IMR-90 (cell line): ENCODE measurements at regions not wholly inside any gene's neighbourhood (a gene's known extent, or its start where the extent isn't known, plus 50 kb on each side); places are given as distances from the start of the nearest gene placed in this dataset.

Source experiments
- BHLHE40 ChIP-seq: fragments of 150-350 bp; IDR thresholded peaks from 2 replicates; pipeline ENCODE4 v1.6.1; 2016; ENCODE audit warnings: mild to moderate bottlenecking, low read depth, low read length
- CEBPB ChIP-seq: IDR thresholded peaks from 2 replicates; pipeline ENCODE4 v1.6.1; 2012; ENCODE audit warnings: low read depth, low read length, improper control_type of control experiment
- CHD1 ChIP-seq: IDR thresholded peaks from 2 replicates; pipeline ENCODE4 v1.6.1; 2012; ENCODE audit warnings: low read depth, low read length, improper control_type of control experiment
- FOS ChIP-seq: fragments of 150-350 bp; IDR thresholded peaks from 2 replicates; pipeline ENCODE4 v1.6.1; 2016; ENCODE audit warnings: low read depth, low read length
- MAZ ChIP-seq: IDR thresholded peaks from 2 replicates; pipeline ENCODE4 v1.6.1; 2012; ENCODE audit warnings: low read depth, mild to moderate bottlenecking, low read length, improper control_type of control experiment, moderate library complexity, borderline replicate concordance
- MXI1 ChIP-seq: IDR thresholded peaks from 2 replicates; pipeline ENCODE4 v1.6.1; 2012; ENCODE audit warnings: low read depth, mild to moderate bottlenecking, low read length, moderate library complexity, borderline replicate concordance
- NFE2L2 ChIP-seq: fragments of 150-350 bp; IDR thresholded peaks from 2 replicates; pipeline ENCODE4 v1.6.1; 2016; ENCODE audit warnings: low read depth, mild to moderate bottlenecking, low read length
- POLR2A ChIP-seq: IDR thresholded peaks from 2 replicates; pipeline ENCODE4 v1.6.1; 2012; ENCODE audit warnings: mild to moderate bottlenecking, low read depth, low read length
- RAD21 ChIP-seq: IDR thresholded peaks from 2 replicates; pipeline ENCODE4 v1.6.1; 2012; ENCODE audit warnings: low read length, improper control_type of control experiment
- RCOR1 ChIP-seq: IDR thresholded peaks from 2 replicates; pipeline ENCODE4 v1.6.1; 2012; ENCODE audit warnings: mild to moderate bottlenecking, low read length, improper control_type of control experiment; ENCODE audit not compliant: insufficient replicate concordance
- RFX5 ChIP-seq: IDR thresholded peaks from 2 replicates; pipeline ENCODE4 v1.8.0; 2012; ENCODE audit warnings: low read depth, mild to moderate bottlenecking, low read length, moderate library complexity
- TF ChIP-seq, protein P1 (sequence below): conservative IDR thresholded peaks from 2 replicates; pipeline ENCODE4 v1.5.1; 2012; ENCODE audit warnings: mild to moderate bottlenecking, low read depth, low read length, improper control_type of control experiment
- TF ChIP-seq, protein P2 (sequence below): fragments of 150-350 bp; IDR thresholded peaks from 2 replicates; pipeline ENCODE4 v1.6.1; 2017; ENCODE audit warnings: mild to moderate bottlenecking, antibody characterized with exemption, low read length, low read depth

DNA sequence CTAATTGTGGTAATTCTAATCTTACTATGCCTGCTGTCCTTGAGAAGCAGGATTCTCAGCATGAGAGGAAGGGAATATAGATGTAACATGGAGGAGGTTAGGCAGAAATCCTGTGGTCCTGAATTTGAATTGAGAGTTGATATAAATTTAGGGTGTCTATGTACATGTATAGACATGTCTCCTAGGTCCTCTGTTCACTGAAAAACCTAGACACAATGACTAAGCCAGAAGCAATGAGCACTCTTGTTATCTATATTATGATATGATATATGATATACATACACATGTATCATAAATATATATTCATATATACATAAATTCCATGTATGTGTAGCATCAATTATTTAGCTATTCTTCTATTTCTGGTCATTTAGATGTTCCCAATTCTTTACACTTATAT, 173.3 kb upstream of the MKLN1 start:
- no peak for TF ChIP-seq POLR2A
- no peak for TF ChIP-seq RCOR1
- TF ChIP-seq RAD21: no peak
- TF ChIP-seq FOS: no peak
- TF ChIP-seq, protein P1, sequence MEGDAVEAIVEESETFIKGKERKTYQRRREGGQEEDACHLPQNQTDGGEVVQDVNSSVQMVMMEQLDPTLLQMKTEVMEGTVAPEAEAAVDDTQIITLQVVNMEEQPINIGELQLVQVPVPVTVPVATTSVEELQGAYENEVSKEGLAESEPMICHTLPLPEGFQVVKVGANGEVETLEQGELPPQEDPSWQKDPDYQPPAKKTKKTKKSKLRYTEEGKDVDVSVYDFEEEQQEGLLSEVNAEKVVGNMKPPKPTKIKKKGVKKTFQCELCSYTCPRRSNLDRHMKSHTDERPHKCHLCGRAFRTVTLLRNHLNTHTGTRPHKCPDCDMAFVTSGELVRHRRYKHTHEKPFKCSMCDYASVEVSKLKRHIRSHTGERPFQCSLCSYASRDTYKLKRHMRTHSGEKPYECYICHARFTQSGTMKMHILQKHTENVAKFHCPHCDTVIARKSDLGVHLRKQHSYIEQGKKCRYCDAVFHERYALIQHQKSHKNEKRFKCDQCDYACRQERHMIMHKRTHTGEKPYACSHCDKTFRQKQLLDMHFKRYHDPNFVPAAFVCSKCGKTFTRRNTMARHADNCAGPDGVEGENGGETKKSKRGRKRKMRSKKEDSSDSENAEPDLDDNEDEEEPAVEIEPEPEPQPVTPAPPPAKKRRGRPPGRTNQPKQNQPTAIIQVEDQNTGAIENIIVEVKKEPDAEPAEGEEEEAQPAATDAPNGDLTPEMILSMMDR: no peak
- TF ChIP-seq RFX5: no peak
- TF ChIP-seq BHLHE40: no peak
- TF ChIP-seq MXI1: no peak
- no peak for TF ChIP-seq NFE2L2
- TF ChIP-seq CEBPB: no peak
- no peak for TF ChIP-seq CHD1
- TF ChIP-seq, protein P2, sequence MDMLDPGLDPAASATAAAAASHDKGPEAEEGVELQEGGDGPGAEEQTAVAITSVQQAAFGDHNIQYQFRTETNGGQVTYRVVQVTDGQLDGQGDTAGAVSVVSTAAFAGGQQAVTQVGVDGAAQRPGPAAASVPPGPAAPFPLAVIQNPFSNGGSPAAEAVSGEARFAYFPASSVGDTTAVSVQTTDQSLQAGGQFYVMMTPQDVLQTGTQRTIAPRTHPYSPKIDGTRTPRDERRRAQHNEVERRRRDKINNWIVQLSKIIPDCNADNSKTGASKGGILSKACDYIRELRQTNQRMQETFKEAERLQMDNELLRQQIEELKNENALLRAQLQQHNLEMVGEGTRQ: no peak
- no peak for TF ChIP-seq MAZ
